SH-SY5Y (cell line): ENCODE measurements at regions not wholly inside any gene's neighbourhood (a gene's known extent, or its start where the extent isn't known, plus 50 kb on each side); places are given as distances from the start of the nearest gene placed in this dataset.

Source experiments
- GATA2 ChIP-seq: IDR thresholded peaks from 2 replicates; pipeline ENCODE4 v1.6.1; 2011; ENCODE audit warnings: mild to moderate bottlenecking, low read depth, low read length
- GATA3 ChIP-seq: IDR thresholded peaks from 2 replicates; pipeline ENCODE4 v1.6.1; 2011; ENCODE audit warnings: low read depth, mild to moderate bottlenecking, low read length, moderate library complexity

GRCh38 chr13:82088781-82089180 is 1747.9 kb upstream of the SPRY2 start:
- TF ChIP-seq GATA2, result no peak
- no peak for TF ChIP-seq GATA3
